ENCODE measurements at regions not wholly inside any gene's neighbourhood (a gene's known extent, or its start where the extent isn't known, plus 50 kb on each side); places are given as distances from the start of the nearest gene placed in this dataset.

DNA sequence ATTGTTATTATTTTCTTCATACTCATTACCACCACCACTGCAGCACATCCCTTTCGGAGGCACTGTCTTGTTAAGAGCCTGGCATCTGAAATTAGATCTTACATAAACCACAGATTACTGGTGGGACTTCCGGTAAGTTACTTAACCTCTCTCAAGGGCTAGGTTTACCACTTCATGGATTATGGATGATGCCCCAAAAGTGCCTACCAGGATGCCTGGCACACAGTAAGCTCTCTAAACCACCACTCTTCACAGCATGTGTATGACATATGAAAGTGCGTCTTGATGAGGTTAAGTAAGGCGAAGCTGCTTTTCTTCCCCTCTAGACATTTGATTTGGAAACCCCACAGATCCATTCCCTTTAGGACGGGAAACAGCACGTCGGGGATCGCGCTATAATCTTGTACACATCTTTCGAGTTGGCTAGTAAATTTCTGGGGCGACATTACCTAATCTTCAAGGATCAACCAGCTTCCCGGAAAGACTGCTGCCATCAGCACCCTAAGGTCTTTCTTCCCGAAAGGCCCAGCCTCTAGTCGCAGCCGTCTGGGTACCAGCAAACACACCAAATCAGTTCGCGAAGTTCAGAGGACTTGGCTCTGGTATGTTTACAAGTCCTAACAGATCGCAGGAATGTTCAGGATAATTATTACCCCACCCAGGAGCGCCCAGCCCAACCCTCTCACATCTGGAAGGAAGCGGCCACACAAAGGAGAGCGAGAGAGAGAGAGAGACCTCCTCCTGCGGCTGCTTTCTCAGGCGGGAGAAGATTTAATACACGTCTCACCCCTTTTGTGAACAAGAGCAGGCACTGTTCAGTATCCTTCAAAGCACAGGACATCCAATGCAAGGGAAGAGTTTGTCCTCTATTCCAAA, 155.1 kb upstream of the FRMD4B start:
- TF ChIP-seq, protein P1, sequence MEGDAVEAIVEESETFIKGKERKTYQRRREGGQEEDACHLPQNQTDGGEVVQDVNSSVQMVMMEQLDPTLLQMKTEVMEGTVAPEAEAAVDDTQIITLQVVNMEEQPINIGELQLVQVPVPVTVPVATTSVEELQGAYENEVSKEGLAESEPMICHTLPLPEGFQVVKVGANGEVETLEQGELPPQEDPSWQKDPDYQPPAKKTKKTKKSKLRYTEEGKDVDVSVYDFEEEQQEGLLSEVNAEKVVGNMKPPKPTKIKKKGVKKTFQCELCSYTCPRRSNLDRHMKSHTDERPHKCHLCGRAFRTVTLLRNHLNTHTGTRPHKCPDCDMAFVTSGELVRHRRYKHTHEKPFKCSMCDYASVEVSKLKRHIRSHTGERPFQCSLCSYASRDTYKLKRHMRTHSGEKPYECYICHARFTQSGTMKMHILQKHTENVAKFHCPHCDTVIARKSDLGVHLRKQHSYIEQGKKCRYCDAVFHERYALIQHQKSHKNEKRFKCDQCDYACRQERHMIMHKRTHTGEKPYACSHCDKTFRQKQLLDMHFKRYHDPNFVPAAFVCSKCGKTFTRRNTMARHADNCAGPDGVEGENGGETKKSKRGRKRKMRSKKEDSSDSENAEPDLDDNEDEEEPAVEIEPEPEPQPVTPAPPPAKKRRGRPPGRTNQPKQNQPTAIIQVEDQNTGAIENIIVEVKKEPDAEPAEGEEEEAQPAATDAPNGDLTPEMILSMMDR (IDR thresholded peaks at IDR 0.05 in 2 of 3, conservative IDR thresholded peaks at IDR 0.05 in 1 of 3; ENCODE audit: control insufficient read depth in 2 of 3, extremely low read depth in 1 of 3, insufficient read depth in 1 of 3, low read depth in 3 of 3, low read length in 3 of 3) = no peak
- TF ChIP-seq CHD1 (IDR thresholded peaks at IDR 0.05; ENCODE audit: low read depth, low read length) = no peak
- no peak for TF ChIP-seq SREBF2 (IDR thresholded peaks at IDR 0.05; ENCODE audit: low read length)
- no peak for TF ChIP-seq SUZ12 (IDR thresholded peaks at IDR 0.05; ENCODE audit: unreplicated experiment)
- TF ChIP-seq, protein P2, sequence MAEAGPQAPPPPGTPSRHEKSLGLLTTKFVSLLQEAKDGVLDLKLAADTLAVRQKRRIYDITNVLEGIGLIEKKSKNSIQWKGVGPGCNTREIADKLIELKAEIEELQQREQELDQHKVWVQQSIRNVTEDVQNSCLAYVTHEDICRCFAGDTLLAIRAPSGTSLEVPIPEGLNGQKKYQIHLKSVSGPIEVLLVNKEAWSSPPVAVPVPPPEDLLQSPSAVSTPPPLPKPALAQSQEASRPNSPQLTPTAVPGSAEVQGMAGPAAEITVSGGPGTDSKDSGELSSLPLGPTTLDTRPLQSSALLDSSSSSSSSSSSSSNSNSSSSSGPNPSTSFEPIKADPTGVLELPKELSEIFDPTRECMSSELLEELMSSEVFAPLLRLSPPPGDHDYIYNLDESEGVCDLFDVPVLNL (IDR thresholded peaks at IDR 0.05; ENCODE audit: low read depth, low read length) = no peak
- TF ChIP-seq POLR2A (IDR thresholded peaks at IDR 0.05; ENCODE audit: low read depth, low read length) = no peak
- TF ChIP-seq MEF2A (IDR thresholded peaks at IDR 0.05; ENCODE audit: insufficient read depth, low read depth, low read length) = no peak
- no peak for TF ChIP-seq JUND (IDR thresholded peaks at IDR 0.05; ENCODE audit: low read depth, low read length)
- TF ChIP-seq EZH2 (IDR thresholded peaks at IDR 0.05; ENCODE audit: borderline replicate concordance, control insufficient read depth, low read depth, low read length) = no peak
